ENCODE measurements at regions not wholly inside any gene's neighbourhood (a gene's known extent, or its start where the extent isn't known, plus 50 kb on each side); places are given as distances from the start of the nearest gene placed in this dataset.
A peak's percentile ranks its signal among the peaks of the same experiment; 100 is the strongest.
"Not testable (repeated sequence)": the region's sequence is repeated elsewhere in the genome, so short reads cannot be mapped to it uniquely, and the experiment has no call there.

DNA sequence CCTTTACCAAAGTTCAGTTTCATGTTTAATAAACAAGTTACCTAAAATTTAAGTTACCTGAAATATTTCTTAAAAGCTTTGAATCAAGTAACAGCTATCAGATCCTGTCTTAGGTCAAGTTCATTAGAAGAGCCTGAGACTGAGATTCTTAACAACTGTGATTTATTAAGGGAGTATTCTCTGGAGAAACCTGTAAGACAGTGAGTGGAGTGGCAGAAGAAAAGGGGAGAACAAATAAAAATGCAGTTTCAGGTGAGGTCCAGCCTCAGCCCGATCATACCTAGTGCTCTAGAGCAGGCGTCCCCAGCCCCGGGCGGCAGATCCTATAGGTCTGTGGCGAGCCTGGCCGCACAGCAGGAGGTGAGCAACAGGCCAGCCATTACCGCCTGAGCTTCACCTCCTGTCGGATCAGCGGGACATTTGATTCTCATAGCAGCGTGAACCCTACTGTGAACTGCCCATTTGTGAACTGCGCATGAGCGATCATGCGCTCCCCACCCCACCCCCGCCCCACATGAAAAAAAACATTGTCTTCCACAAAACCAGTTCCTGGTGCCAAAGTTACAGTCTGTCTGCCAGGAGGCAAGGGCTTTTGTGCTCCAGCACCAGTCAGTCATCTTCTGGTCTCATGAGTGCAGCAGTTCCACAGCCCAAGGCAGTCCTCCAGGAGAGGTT lies 59.2 kb upstream of the ADGRB3 start:
- DNase-seq (ENCODE audit: low read depth in 4 of 4, low spot score in 3 of 4): peak; percentile 22 to 36 (median 36)

DNA sequence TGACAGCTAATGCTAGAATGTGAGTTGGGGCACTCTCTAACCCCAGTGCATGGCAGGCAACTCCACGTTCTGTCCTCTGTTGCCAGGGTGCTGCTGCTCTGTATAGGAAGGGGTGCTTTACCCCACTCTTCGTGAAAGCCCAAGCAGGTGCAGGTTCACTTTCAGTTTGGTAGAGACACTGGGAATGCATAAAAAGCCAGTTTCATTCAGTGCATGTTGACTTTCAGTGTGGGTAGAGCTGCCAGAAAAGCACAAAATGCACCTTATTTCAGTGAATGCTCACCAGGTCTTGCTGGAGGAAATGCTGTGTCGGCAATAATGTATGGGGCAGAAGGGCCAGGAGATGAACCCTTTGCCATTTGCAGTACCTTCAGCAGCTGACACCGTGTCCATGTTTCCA lies 62.1 kb upstream of the ADGRB3 start:
- DNase-seq (ENCODE audit: low read depth in 4 of 4, low spot score in 3 of 4): no peak

DNA sequence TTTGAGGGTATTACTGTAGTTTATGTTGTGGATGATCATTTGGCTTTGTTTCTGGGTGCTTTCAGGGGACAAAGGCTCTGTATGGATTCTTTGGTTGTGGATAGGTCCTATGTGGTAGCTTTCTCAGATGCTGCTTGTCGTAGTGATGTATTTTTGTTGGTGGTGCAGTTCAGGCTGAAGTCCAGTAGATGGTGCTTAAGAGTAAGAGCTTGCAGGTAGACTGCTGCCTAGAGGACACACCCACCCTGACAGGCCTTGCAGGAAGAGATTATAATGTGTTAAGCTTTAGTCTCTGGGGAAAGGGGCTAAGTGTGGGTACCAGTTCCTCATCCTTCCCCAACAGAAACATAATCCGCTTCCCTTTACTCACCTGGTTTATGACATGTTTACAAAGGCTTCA lies 62.6 kb upstream of the ADGRB3 start:
- DNase-seq (ENCODE audit: low read depth in 4 of 4, low spot score in 3 of 4): no peak

DNA sequence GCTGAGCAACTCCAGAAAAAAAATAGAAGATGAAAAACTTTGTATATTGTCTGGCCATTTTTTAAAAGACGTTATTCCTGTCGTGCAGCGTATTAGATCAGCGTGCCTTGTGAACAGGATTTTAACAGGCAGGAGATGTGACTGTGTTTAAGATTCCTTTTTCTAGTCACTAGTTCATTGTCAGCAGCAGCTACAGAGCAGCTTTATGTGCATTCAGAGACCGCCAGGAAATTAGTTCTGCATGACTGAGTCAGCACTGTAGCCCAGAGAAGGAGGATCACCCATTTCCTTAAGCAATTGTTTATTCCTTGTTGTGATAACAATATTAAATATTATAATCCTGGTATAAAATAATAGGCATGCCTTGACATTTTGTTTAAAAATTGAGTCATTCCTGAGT lies 75.4 kb upstream of the ADGRB3 start:
- no peak for DNase-seq (ENCODE audit: low read depth in 4 of 4, low spot score in 3 of 4)

DNA sequence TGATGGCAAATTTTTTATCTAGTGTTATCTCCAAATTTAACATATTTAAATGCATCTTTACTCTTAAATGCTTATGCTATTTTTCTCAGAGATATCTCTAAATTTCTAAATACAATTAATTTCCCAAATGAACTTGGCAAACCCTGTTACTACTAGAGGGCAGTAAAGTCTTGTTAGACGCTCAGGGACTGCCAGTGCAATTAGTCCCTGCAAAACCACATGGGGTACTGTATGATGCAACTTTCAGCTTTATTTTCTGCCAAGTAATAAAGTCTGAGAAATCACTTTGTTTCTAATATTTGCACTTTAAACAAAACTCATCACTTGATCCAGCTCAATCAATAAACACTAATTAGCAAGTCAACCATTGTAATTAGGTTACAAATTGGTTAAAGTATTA lies 76.0 kb upstream of the ADGRB3 start:
- DNase-seq (ENCODE audit: low read depth in 4 of 4, low spot score in 3 of 4): no peak

DNA sequence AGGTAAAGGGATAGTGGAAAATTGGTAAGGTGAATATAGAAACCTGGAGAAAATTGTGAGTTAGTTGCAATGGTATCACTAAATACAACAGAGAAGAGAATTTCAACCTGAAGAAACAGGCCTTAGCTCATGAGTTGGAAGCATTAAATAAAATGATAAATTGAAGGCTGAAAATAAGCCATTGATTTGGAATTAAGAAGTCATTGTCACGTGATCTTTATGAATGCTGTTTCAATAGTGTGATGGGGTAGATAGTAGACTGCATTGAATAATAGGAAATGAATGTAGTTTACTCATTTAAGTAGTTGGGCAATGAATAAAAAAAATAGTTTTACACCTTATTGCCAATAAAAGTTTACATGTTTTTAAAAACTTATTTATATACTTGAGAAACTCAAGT lies 88.5 kb upstream of the ADGRB3 start:
- DNase-seq (ENCODE audit: low read depth in 4 of 4, low spot score in 3 of 4): no peak

DNA sequence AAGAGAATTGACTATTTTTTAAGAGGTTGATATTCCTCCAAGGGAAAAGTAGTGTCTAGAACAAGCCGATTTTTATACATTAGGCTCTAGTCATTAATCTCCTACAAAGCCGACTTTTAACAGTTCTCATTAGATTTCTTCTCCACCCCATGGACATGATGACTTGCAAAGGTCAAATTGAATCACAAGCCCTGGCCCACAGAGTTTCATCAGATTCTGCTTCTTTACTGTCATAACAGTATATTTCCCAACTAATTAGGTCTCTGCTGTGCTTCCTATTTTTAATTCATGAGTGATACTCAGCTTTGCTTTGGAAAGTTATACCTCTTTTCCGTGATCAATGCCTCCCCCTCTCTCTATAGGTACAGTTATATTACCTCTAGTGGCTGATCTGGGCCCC lies 90.6 kb upstream of the ADGRB3 start:
- DNase-seq (ENCODE audit: low read depth in 4 of 4, low spot score in 3 of 4): no peak

DNA sequence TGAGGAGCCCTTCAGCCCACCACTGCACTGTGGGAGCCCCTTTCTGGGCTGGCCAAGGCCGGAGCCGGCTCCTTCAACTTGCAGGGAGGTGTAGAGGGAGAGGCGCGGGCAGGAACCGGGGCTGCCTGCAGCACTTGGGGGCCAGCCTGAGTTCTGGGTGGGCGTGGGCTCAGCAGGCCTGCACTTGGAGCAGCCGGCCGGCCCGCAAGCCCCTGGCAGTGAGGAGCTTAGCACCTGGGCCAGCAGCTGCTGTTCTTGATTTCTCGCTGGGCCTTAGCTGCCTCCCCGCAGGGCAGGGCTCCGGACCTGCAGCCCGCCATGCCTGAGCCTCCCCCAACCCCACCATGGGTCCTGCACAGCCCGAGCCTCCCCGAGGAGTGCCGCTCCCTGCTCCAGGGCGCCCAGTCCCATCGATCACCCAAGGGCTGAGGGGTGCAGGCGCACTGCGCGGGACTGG lies 101.7 kb upstream of the ADGRB3 start:
- no peak for DNase-seq (ENCODE audit: low read depth in 4 of 4, low spot score in 3 of 4)

DNA sequence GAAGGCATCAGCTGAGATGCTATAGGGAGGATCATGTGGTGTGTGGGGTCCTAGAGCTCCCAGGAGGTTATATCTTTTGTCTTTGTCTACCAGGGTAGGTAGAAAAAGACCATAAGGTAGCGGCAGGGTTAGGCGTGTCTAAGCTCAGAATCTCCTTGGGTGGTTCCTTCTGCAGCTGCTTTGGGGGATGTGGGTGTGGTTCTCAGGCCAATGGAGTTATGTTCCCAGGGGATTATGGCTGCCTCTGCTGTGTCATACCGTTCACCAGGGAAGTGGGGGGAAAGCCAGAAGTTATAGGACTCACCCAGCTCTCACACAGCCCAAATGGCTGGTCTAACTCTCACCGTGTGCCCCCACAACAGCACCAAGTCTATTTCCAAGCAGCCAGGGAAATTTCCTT lies 107.4 kb upstream of the ADGRB3 start:
- DNase-seq (ENCODE audit: low read depth in 4 of 4, low spot score in 3 of 4): no peak

DNA sequence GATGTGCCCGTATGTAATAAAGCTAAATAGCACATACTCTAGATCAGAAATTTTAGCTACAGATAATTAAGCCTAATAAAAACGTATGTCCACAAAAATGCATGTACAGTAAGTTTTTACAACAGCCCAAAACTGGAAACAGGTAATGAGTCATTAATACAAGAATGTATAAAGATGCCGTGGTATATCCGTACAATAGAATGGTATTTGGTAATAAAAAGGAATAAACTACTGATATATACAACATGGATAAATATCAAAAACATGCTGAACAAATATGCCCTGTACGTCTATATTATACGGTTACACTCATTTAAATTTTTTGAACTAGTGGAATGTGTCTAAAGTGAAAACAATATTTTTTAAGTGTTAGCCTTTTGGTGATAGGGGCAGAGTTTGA lies 128.2 kb upstream of the ADGRB3 start:
- DNase-seq (ENCODE audit: low read depth in 4 of 4, low spot score in 3 of 4): no peak

DNA sequence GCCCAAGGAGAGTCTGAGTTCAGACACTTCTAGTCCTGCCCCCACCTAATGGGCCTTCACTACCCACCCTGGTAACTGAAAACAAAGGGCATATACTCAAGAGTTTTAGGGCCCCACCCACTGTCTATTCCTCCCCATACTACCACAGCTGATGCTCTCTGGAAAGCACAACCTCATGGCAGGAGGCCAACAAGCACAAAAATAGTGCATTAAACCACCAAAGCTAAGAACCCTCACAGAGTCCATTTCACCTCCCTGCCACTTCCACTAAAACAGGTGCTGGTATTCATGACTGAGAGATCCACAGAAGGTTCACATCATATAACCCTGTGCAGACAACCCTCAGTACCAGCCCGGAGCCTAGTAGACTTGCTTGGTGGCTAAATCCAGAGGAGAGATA lies 132.1 kb upstream of the ADGRB3 start:
- DNase-seq (ENCODE audit: low read depth in 4 of 4, low spot score in 3 of 4): no peak

DNA sequence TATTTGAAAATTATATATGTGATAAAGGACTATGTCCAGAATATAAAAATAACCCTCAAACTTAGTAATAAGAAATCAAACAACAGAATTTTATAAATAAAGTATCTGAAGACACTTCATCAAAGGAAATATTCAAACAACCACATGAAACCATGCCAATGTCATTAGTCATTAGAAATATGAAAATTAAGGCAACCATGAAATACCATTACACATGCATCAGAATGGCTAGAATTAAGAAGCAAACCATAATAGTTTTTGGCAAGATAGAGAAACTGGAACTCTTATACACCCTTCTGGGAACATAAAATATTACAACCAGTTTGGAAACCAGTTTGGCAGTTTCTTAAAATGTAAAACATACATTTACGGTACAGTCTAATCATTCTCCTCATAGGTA lies 137.2 kb upstream of the ADGRB3 start:
- DNase-seq (ENCODE audit: low read depth in 4 of 4, low spot score in 3 of 4): no peak

DNA sequence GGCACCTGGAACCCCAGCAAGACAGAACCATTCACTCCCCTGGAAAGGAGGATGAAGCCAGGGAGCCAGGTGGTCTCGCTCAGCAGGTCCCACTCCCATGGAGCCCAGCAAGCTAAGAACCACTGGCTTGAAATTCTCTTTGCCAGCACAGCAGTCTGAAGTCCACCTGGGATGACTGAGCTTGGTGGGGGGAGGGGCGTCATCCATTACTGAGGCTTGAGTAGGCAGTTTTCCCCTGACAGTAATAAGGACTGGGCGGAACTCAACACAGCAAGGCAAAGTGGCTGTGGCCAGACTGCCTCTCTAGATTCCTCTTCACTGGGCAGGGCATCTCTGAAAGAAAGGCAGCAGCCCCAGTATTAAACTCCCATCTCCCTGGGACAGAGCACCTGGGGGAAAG lies 140.2 kb upstream of the ADGRB3 start:
- not testable (repeated sequence) for DNase-seq (ENCODE audit: low read depth in 4 of 4, low spot score in 3 of 4)

DNA sequence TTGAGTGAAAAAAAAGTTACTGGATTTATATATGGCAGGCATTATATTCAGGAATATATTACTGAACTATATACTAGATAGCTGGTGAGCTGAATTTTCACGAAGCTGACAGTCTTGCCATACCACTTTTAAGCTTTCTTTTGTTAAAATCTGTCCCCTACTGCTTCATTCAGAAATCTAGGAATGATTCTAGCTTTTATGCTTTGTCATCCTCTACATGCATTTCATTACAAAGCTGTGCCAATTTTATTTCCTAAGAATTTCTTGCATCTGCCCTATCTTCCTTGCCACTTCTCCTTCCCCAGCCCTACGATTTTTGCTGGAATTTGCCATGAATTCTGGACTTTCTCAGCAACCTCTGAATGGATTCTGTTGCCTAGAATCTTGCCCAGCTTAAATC lies 158.5 kb upstream of the ADGRB3 start:
- no peak for DNase-seq (ENCODE audit: low read depth in 4 of 4, low spot score in 3 of 4)

DNA sequence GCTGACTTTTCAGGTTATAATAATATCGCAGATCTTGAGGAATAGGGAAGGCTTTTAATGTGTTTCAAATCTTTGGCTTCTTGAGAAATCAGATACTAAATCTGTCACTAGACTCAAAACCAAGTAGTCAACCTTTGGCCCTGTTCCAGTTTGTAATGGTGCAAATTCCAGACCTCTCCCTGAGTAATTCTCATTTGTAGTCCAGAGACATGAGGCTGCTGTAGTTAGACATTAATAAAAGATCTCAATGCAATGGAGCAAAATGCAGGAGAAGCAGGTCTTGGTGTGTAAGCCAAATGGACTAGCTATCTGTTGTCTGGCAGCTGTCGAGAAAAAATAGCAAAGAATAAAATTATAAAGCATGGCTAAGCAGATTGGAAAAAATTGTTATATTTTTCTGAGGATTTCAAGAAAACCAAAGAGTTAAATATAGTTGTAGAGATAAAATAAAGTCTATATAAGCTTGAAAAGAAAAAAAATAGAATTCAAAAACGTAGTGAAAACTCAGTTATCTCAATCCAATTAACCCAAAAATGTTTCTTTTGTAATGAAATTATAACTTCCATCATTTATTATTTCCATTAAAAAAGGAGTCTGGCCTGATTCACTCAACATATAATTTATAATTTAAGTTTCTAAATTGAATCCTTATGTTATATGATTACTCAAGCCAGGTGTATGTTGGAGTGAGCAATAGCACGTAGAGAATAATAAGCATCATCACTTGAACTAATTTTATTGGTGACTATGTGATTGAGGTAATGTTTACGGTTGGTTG lies 161.5 kb upstream of the ADGRB3 start:
- DNase-seq (ENCODE audit: low read depth in 4 of 4, low spot score in 3 of 4): peak in 2 of 4 donors; percentile 1 to 10

DNA sequence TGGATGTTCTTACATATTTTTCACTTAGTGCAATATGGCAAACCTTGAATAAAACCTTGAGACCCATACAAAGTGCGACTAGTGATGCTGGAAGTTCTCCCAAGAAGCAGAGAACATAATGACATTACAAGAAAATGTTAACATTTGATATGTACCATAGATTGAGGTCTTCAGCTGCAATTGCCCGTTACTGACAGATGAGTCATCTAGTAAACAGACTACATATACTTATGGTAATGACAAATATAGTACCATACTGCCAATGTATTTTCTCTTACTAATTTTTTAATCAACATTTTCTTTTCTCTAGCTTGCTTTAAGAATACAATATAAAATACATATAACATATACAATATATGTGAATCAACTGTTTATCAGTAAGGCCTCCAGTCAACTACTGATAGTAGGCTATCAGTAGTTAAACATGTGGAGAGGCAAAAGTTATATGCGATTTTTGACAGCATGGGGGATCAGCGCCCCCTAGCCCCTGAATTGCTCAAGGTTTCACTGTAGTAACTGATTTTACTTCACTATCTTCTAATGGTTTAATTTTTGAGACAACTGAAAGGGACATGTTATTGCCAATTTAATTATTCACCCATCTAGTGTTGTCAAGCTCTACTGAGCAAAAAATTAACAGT lies 166.7 kb upstream of the ADGRB3 start:
- no peak for DNase-seq (ENCODE audit: low read depth in 4 of 4, low spot score in 3 of 4)

DNA sequence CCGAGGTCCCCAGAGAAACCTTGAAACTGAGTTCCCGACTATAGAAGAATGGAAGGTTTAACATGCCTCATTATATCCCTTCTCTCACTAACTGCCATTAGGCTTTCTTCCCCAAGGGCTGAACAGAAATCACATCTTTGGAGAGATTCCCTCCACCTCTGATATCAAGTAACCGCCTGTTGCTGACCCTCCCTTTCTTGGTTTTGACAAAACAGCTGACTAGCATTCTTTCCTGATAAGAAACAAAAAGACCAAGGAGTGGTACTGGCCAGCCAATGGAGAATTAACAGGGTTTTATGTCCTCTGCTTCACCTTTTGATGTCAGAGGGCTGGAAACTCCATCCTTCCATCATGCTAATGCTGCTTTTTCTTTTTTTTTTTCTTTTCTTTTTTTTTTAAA lies 176.6 kb upstream of the ADGRB3 start:
- no peak for DNase-seq (ENCODE audit: low read depth in 4 of 4, low spot score in 3 of 4)

DNA sequence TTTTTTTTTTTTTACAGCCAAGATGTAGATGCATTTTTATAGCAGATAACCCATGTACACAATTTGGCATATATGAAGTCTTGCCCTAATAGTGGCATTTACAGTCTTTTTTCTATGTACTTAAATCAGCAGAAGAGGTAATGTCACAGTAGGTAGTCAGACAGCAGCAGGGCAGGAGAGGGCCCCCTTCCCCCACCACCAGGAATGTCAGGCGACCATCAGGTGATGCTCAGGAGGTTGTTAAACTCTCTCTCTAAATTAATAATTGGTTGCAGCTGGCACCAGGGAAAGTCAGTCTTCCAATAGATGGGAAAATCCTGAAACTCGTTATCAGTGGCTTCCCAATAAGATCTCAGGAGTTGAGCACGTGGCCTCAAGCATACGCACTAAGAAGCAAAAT lies 188.0 kb upstream of the ADGRB3 start:
- no peak for DNase-seq (ENCODE audit: low read depth in 4 of 4, low spot score in 3 of 4)

DNA sequence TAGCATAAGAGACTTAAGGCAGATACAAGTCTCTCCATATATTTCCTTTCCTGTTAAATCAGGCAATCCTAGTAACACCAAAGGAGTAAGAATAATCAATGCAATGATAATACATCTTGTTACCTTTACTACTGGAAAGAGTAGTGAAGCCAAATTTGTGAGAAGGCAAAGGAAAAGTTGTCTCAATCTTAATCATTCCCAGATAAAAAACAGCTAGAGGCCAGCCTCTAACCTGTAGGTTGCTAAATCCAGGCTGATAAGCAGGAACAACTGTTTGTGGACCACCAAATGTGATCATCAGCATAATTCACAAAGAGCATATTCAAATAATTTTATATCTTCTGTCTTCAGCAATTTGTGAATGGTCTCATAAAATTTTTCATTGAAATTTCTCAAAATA lies 189.2 kb upstream of the ADGRB3 start:
- no peak for DNase-seq (ENCODE audit: low read depth in 4 of 4, low spot score in 3 of 4)

DNA sequence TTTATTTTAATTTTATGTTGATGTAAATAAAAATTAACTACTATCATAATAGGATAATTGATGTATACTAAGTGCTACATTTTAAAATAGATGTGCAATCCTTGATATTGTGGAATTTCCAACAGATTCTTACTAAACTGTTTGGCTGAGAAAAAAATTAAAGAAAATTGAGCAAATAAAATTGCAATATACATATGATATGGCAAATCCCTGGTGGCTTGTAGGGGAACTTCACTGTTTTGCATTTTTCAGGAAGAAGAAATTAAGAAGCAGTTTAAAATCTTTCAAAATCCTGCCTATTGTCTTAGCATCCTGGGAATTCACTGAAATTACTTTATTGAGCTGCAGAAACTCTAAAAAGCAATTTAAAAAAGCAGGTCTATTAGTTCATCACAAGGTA lies 191.4 kb upstream of the ADGRB3 start:
- DNase-seq (ENCODE audit: low read depth in 4 of 4, low spot score in 3 of 4): no peak

DNA sequence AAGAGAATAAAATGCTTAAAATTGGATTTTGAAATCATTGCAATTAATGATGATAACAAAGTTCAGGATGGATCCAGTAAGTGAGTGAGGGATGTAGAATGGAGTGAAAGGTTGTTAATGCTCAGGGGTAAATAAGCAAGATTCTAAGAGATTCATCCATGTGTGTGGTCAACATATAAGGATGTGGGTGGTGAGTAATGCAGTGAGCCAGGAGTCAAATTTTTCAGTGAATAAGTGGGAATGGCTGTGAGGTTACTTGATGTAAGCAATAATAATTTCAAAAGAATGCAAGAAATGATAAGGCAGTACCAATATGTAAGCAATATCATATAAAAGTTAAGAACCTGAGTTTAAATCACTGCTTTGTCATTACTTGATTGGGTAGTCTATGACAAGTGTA lies 207.5 kb upstream of the ADGRB3 start:
- no peak for DNase-seq (ENCODE audit: low read depth in 4 of 4, low spot score in 3 of 4)

DNA sequence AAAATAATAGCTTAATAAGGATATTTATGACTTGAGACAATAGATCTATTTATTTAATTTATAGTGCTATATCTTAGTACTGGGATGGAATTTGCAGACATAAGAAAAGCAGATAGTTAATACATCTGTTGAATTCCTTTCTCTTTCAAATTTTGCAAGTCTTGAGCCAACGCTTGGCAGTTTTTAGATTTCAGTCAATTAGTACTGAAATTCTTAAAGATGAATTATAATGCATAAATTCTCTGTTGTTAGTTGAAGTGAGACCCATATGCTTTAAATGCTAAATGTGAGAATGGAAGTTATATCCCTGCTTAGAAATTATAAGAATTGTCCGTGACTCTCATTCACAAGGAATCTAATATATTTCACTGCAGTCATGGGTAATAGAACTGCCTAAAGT lies 225.1 kb upstream of the ADGRB3 start:
- DNase-seq (ENCODE audit: low read depth in 4 of 4, low spot score in 3 of 4): no peak
